Ishikawa (cell line): ENCODE measurements at regions not wholly inside any gene's neighbourhood (a gene's known extent, or its start where the extent isn't known, plus 50 kb on each side); places are given as distances from the start of the nearest gene placed in this dataset.

ENCODE experiments used
- CEBPB ChIP-seq: IDR thresholded peaks from 2 replicates; pipeline ENCODE4 v1.6.1; 2012
- CREB1 ChIP-seq: IDR thresholded peaks from 2 replicates; pipeline ENCODE4 v1.6.1; 2012; ENCODE audit warnings: low read depth
- EGR1 ChIP-seq: IDR thresholded peaks from 2 replicates; pipeline ENCODE4 v1.6.1; 2012
- EP300 ChIP-seq: IDR thresholded peaks from 2 replicates; pipeline ENCODE4 v1.6.1; 2012; ENCODE audit warnings: borderline replicate concordance
- FOXM1 ChIP-seq: IDR thresholded peaks from 2 replicates; pipeline ENCODE4 v1.6.1; 2012; ENCODE audit warnings: low read depth, borderline replicate concordance
- NFIC ChIP-seq: IDR thresholded peaks from 2 replicates; pipeline ENCODE4 v1.6.1; 2012
- RAD21 ChIP-seq: IDR thresholded peaks from 2 replicates; pipeline ENCODE4 v1.6.1; 2012; ENCODE audit warnings: low read depth
- TAF1 ChIP-seq: IDR thresholded peaks from 2 replicates; pipeline ENCODE4 v1.6.1; 2012; ENCODE audit warnings: low read depth, mild to moderate bottlenecking
- TCF12 ChIP-seq: IDR thresholded peaks from 2 replicates; pipeline ENCODE4 v1.6.1; 2012; ENCODE audit warnings: low read depth
- TEAD4 ChIP-seq: IDR thresholded peaks from 2 replicates; pipeline ENCODE4 v1.6.1; 2012
- YY1 ChIP-seq: IDR thresholded peaks from 2 replicates; pipeline ENCODE4 v1.6.1; 2012; ENCODE audit warnings: low read depth
- ZBTB7A ChIP-seq: IDR thresholded peaks from 2 replicates; pipeline ENCODE4 v1.6.1; 2012; ENCODE audit warnings: low read depth
- TF ChIP-seq, protein P1 (sequence below): IDR thresholded peaks from 2 replicates; pipeline ENCODE4 v1.6.1; 2012
- TF ChIP-seq, protein P2 (sequence below): IDR thresholded peaks from 2 replicates; pipeline ENCODE4 v1.6.1; 2012; ENCODE audit warnings: low read depth, mild to moderate bottlenecking
- TF ChIP-seq, protein P3 (sequence below): IDR thresholded peaks from 2 replicates; pipeline ENCODE4 v1.6.1; 2012

DNA sequence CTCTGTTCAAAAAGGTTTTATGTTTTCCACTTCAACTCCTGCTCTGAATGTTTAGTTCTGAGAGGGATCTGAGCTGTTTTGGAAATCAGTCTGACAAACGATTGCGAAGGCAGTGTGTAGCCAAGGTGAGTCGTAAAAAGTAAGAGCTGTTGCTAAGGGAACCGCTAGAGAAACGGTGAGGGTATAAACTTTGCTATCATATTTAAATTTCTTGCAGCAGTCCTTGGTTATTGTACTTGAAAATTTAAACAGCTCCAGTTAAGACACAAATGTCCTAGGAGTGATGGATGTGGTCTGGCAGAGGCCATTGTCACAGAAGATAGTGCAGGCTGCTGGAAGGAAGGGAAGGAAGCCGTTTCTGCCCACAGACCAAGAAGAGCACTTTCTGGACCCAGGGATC is 64.9 kb upstream of the CITED2 start:
- TF ChIP-seq RAD21 (no peak), TEAD4 (no peak), ZBTB7A (no peak), NFIC (no peak), TAF1 (no peak), EGR1 (no peak), EP300 (no peak), TCF12 (no peak), YY1 (no peak), CREB1 (no peak), CEBPB (no peak), FOXM1 (no peak)
- TF ChIP-seq, protein P1, sequence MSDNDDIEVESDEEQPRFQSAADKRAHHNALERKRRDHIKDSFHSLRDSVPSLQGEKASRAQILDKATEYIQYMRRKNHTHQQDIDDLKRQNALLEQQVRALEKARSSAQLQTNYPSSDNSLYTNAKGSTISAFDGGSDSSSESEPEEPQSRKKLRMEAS: no peak
- TF ChIP-seq, protein P2, sequence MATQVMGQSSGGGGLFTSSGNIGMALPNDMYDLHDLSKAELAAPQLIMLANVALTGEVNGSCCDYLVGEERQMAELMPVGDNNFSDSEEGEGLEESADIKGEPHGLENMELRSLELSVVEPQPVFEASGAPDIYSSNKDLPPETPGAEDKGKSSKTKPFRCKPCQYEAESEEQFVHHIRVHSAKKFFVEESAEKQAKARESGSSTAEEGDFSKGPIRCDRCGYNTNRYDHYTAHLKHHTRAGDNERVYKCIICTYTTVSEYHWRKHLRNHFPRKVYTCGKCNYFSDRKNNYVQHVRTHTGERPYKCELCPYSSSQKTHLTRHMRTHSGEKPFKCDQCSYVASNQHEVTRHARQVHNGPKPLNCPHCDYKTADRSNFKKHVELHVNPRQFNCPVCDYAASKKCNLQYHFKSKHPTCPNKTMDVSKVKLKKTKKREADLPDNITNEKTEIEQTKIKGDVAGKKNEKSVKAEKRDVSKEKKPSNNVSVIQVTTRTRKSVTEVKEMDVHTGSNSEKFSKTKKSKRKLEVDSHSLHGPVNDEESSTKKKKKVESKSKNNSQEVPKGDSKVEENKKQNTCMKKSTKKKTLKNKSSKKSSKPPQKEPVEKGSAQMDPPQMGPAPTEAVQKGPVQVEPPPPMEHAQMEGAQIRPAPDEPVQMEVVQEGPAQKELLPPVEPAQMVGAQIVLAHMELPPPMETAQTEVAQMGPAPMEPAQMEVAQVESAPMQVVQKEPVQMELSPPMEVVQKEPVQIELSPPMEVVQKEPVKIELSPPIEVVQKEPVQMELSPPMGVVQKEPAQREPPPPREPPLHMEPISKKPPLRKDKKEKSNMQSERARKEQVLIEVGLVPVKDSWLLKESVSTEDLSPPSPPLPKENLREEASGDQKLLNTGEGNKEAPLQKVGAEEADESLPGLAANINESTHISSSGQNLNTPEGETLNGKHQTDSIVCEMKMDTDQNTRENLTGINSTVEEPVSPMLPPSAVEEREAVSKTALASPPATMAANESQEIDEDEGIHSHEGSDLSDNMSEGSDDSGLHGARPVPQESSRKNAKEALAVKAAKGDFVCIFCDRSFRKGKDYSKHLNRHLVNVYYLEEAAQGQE: no peak
- TF ChIP-seq, protein P3, sequence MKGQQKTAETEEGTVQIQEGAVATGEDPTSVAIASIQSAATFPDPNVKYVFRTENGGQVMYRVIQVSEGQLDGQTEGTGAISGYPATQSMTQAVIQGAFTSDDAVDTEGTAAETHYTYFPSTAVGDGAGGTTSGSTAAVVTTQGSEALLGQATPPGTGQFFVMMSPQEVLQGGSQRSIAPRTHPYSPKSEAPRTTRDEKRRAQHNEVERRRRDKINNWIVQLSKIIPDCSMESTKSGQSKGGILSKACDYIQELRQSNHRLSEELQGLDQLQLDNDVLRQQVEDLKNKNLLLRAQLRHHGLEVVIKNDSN: no peak

DNA sequence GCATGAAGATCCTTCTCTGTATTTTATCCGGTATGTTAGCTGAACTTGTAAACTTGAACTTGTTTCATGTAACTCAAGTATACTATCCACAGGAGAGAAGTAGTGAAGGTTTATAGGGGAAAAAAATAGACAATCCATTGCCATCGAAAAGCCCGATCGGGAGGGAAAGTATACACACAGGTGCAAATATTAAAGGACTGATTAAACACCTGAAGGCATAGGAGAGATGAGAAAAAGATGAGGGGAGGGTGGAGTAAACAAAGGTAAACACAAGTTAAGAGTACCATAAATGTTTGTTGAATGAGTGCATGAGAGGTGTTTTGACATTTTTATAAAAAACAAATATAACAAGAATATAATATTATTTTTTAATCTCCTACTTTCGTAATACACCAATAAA is 64.3 kb upstream of the CITED2 start:
- no peak for TF ChIP-seq FOXM1
- no peak for TF ChIP-seq YY1
- TF ChIP-seq TAF1: no peak
- TF ChIP-seq, protein P3: no peak
- TF ChIP-seq TCF12: no peak
- no peak for TF ChIP-seq CREB1

DNA sequence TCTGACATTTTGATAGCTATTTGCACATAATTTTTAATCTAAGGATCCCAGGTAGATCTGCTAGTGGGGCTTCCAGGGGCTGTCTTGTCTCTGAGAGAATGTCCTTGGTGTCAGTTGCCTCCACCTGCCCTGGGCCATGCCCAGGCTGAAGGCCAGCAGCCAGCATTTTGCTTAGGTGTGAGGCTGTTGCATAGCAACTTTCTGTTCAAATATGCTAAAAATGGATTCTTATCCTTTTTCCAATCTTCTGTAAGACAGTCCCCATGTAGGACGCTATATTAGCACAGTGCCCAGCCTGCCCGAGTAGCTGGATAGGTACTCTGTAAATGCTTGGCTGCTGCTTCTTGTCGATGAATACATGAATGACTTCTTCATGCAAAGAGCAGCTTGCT is 62.5 kb upstream of the CITED2 start:
- no peak for TF ChIP-seq TCF12
- TF ChIP-seq YY1: no peak
- no peak for TF ChIP-seq TEAD4
- no peak for TF ChIP-seq EP300
- TF ChIP-seq, protein P1: no peak
- TF ChIP-seq TAF1: no peak

DNA sequence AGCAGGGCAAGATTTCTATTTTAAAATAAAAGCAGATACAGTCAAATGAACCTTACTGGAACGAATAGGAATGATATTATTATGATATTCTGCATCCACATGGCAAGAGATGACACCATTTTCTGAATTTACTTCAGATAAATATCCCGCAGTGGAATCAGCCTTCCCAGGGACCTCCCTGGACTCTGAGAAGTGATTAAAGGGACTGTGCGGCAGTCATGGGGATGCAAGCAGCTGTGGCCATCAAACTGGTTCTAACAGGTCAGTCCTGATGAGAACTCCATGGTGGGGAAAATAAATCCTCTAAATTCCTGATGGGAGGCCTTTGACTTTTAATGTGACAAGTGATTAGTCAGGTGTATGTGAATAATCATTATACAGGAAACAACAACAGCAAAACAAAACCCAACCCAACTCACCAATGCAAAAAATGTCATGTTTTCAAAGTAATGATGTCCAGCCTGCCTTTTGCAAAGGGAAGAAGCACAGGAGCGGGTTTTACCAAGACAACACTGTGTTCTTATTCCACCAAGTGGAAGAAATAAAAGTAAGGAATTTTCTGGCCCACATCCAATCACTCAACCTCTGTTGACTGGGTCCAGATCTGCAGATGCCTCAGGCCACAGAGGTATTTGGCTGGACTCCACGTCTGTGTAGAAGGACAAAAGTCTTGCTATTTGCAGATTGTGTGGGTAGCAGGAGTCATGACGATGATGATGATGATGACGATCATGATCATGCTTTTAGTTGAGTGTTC is 61.9 kb upstream of the CITED2 start:
- TF ChIP-seq ZBTB7A (no peak), NFIC (peak; percentile 47), TAF1 (no peak), EP300 (no peak)

DNA sequence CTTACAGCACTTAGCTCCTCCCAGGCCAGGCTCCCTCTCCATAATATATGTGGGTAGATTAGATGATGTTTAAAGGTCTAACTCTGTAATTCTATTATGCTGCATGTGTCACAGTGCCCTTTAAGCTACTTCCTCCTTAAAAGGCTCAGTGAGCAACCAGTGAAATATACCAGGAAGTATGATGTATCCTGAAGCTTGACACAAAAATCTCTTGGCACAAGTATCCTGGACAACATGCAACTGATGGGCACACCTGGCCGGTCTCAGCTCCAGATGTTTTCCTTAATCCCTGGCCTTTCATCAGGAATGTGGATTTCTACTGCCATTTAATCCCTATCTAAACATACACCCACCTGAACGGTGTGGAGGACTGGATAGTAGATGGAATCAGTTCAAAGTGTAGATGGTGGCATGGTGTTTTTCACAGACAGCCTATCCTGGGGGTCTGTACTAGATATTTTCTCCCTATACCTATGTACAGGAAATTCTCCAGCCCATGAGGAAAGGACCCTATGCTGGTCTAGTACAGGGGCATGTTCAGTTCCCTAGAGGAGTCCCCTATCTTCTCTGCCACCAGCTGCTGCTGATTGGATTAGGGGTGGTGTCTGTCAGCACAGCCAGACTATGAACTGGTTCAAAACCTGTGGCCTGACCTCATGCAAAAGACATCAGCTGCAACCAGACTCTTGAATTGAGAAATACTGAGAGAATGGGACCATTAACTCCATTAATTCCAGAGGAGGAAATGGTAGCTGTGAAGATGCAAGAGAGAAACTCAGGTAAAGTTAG is 59.4 kb upstream of the CITED2 start:
- no peak for TF ChIP-seq TAF1
- TF ChIP-seq FOXM1: no peak
- no peak for TF ChIP-seq TCF12
- TF ChIP-seq, protein P2: no peak
- TF ChIP-seq EGR1: no peak
- no peak for TF ChIP-seq CEBPB
- TF ChIP-seq TEAD4: no peak
- no peak for TF ChIP-seq RAD21
- TF ChIP-seq, protein P3: no peak
- no peak for TF ChIP-seq ZBTB7A
- TF ChIP-seq, protein P1: no peak
- no peak for TF ChIP-seq NFIC
- TF ChIP-seq EP300: no peak
- TF ChIP-seq CREB1: no peak
- TF ChIP-seq YY1: no peak
